Glutamatergic neuron (in vitro differentiated cells): ENCODE measurements at regions not wholly inside any gene's neighbourhood (a gene's known extent, or its start where the extent isn't known, plus 50 kb on each side); places are given as distances from the start of the nearest gene placed in this dataset.

ENCODE experiments used
- DNase-seq: peaks from one replicate; pipeline ENCODE4 v3.0.0; 2022
- H3K27ac Mint-ChIP-seq: one replicate; pipeline ENCODE4 v1.8.0; 2020; ENCODE audit warnings: mild to moderate bottlenecking, mixed read lengths, inconsistent platforms; ENCODE audit not compliant: unreplicated experiment
- H3K27me3 Mint-ChIP-seq: one replicate; pipeline ENCODE4 v1.8.0; 2020; ENCODE audit warnings: mild to moderate bottlenecking, moderate library complexity, mixed read lengths, inconsistent platforms; ENCODE audit not compliant: unreplicated experiment
- H3K36me3 Mint-ChIP-seq: one replicate; pipeline ENCODE4 v1.8.0; 2020; ENCODE audit warnings: mild to moderate bottlenecking, mixed read lengths, inconsistent platforms; ENCODE audit not compliant: unreplicated experiment
- H3K4me1 Mint-ChIP-seq: one replicate; pipeline ENCODE4 v1.8.0; 2020; ENCODE audit warnings: mild to moderate bottlenecking, low read depth, mixed read lengths, inconsistent platforms; ENCODE audit not compliant: unreplicated experiment
- H3K4me3 Mint-ChIP-seq: one replicate; pipeline ENCODE4 v1.8.0; 2020; ENCODE audit warnings: mild to moderate bottlenecking, mixed read lengths, inconsistent platforms; ENCODE audit not compliant: unreplicated experiment
- H3K9me3 Mint-ChIP-seq: one replicate; pipeline ENCODE4 v1.8.0; 2020; ENCODE audit warnings: mild to moderate bottlenecking, moderate library complexity, mixed read lengths, inconsistent platforms; ENCODE audit not compliant: unreplicated experiment
- CTCF ChIP-seq: fragments of 200-600 bp; sonication (generic); IDR thresholded peaks from one replicate; pipeline ENCODE4 v1.5.0; 2021; ENCODE audit not compliant: partially characterized antibody, unreplicated experiment

- Mint-ChIP-seq H3K36me3 (peaks cover 5% of the 10 kb centered on the region), H3K27ac (no peak overlapping the region), H3K4me3 (no peak overlapping the region), H3K9me3 (no peaks in the 10 kb centered on the region), H3K4me1 (peaks cover 9% of the 10 kb centered on the region), H3K27me3 (no peaks in the 10 kb centered on the region)
- TF ChIP-seq CTCF, result no peak
- DNase-seq, result no peak
Observed at GRCh38 chr5:174409971-174410370, 314.4 kb upstream of the MSX2 start.

GRCh38 chr5:174410716-174411478 is 313.5 kb upstream of the MSX2 start:
- no peak for DNase-seq
- H3K36me3 Mint-ChIP-seq, result peaks cover 5% of the 10 kb centered on the region
- no peaks in the 10 kb centered on the region for H3K9me3 Mint-ChIP-seq
- no peak overlapping the region for H3K4me3 Mint-ChIP-seq
- no peak overlapping the region for H3K27ac Mint-ChIP-seq
- TF ChIP-seq CTCF, result no peak
- peaks cover 9% of the 10 kb centered on the region for H3K4me1 Mint-ChIP-seq
- H3K27me3 Mint-ChIP-seq, result no peaks in the 10 kb centered on the region

GRCh38 chr5:174411479-174411819 is 312.9 kb upstream of the MSX2 start:
- TF ChIP-seq CTCF, result no peak
- H3K27ac Mint-ChIP-seq, result no peak overlapping the region
- H3K4me1 Mint-ChIP-seq, result peaks cover 9% of the 10 kb centered on the region
- no peak overlapping the region for H3K4me3 Mint-ChIP-seq
- no peaks in the 10 kb centered on the region for H3K9me3 Mint-ChIP-seq
- DNase-seq, result no peak
- H3K27me3 Mint-ChIP-seq, result no peaks in the 10 kb centered on the region
- peaks cover 5% of the 10 kb centered on the region for H3K36me3 Mint-ChIP-seq

- Mint-ChIP-seq H3K4me1 (peaks cover 9% of the 10 kb centered on the region), H3K4me3 (no peak overlapping the region), H3K27ac (no peak overlapping the region), H3K27me3 (no peaks in the 10 kb centered on the region), H3K36me3 (peaks cover 5% of the 10 kb centered on the region), H3K9me3 (no peaks in the 10 kb centered on the region)
- DNase-seq, result no peak
- no peak for TF ChIP-seq CTCF
Observed at GRCh38 chr5:174412374-174412773, 312.0 kb upstream of the MSX2 start.

GRCh38 chr5:174412941-174413340 is 311.4 kb upstream of the MSX2 start:
- peaks cover 5% of the 10 kb centered on the region for H3K36me3 Mint-ChIP-seq

More at GRCh38 chr5:174412941-174413340, 311.4 kb upstream of the MSX2 start:
- no peak for DNase-seq
- TF ChIP-seq CTCF, result no peak
- H3K27ac Mint-ChIP-seq, result no peak overlapping the region
- H3K27me3 Mint-ChIP-seq, result no peaks in the 10 kb centered on the region
- H3K4me3 Mint-ChIP-seq, result no peak overlapping the region
- peaks cover 9% of the 10 kb centered on the region for H3K4me1 Mint-ChIP-seq
- H3K9me3 Mint-ChIP-seq, result no peaks in the 10 kb centered on the region
